ENCODE measurements at regions not wholly inside any gene's neighbourhood (a gene's known extent, or its start where the extent isn't known, plus 50 kb on each side); places are given as distances from the start of the nearest gene placed in this dataset.

DNA sequence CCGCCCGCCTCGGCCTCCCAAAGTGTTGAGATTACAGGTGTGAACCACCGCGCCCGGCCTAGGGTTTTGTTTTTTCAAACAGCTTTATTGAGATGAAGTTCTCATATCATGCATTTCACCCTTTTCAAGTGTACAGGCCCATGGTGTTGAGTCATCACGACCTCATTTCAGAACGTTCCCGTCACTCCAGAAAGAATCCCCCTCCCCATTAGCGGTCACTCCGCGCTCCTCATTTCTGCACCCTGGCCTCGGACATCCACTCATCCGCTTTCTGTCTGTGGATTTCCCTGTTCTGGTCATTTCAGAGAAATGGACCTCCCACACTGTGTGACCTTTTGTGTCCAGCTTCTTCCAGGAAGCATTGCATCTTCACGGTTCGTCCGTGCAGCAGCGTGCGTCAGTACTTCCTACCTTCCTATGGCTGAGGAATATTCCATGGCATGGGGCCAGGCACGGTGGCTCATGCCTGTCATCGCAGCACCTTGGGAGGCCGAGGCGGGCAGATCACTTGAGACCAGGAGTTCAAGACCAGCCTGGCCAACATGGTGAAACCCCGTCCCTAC is 135.2 kb upstream of the GSE1 start:
- 70 to 100% (median 82%) methylated on average over 3 to 16 of the region's 24 CpGs; no CpG with 5 or more reads in 2 of the 10 experiments for WGBS, 10 experiments
- Histone ChIP-seq H3K4me1 (replicated peaks in 1 of 2) (peaks cover 45 to 49% of the 10 kb centered on the region in 2 donors), H3K27ac (no peak overlapping the region), H3K4me3 (no peak overlapping the region)
- peak in 5 of 8 experiments; percentile 4 to 30 (median 12) for ATAC-seq (replicated peaks in 6 of 8)
- in situ Hi-C loops (cut with MboI; ENCODE audit: low pct_unique_long_range_greater_than_20kb in 2 of 9, low sequenced_read_pairs in 9 of 9, unreplicated experiment in 9 of 9) = no loop called here

DNA sequence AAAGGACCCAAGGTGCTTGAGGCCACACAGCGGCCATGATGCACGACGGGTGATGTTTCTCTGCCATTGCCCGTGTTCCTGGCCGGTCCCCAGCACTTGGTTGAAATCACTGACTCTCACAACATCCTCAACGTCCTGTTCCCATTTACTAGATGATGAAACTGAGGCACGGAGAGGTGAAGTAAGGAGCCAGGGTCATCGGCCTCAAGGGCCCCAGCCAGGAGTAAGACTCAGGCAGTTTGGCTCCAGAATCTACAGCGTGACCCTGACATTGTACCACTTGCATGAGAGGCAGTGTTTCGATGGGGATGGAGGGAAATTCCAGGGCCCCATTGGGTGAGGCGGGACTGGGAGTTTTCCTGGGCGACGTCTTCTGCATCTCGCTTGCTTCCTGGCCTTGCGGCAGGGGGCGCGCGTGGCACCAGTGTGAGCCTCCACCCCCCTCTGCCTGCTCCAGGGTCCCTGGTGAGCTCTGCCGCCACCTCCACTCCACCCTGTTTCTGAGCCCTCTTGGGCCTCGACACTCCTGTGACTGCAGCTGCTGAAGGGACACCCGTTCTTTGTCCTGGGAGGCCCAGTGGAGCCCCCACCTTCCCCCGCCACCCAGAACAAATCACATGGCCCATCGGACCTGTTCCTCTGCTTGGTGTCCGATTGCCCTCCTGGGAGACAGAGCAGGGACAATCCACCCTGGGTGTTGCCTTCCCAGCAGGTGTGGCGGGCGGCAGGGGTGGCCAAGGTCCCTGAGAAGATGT is 133.0 kb upstream of the GSE1 start:
- in situ Hi-C loops (cut with MboI; ENCODE audit: low pct_unique_long_range_greater_than_20kb in 2 of 9, low sequenced_read_pairs in 9 of 9, unreplicated experiment in 9 of 9) = no loop called here
- Histone ChIP-seq H3K4me3 (no peak overlapping the region), H3K4me1 (replicated peaks in 1 of 2) (peaks cover 24 to 49% of the 10 kb centered on the region in 2 donors), H3K27ac (peak overlapping the region in 1 of 2 donors; percentile 11)
- WGBS, 10 experiments = 50 to 93% (median 87%) methylated on average over 2 to 7 of the region's 26 CpGs; no CpG with 5 or more reads in 6 of the 10 experiments
- ATAC-seq (replicated peaks in 6 of 8) = peak in 5 of 8 experiments; percentile 16 to 52 (median 38)

DNA sequence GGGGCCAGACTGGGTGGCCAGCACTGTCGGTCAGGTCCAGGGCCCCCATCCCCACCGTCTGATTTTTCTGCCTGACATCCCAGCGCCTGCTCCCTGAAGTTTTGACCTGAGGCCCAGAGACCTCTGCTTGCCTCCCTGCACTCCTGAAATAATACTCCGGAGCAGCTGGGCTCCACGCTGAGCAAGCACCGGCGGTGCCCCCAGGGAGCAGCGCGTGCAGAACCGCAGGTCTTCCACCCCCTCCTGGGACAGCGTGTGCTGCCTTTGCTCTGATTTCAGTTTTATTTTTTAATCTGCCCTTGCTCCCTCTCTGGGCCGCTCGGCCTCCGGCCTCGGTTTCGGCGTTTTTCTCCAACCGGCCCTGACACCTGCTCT is 132.4 kb upstream of the GSE1 start:
- H3K4me1 ChIP-seq (replicated peaks in 1 of 2) = peaks cover 21 to 49% of the 10 kb centered on the region in 2 donors
- WGBS, 10 experiments = 53 to 100% (median 88%) methylated on average over 4 to 15 of the region's 18 CpGs; no CpG with 5 or more reads in 3 of the 10 experiments
- no peak overlapping the region for H3K4me3 ChIP-seq
- in situ Hi-C loops (cut with MboI; ENCODE audit: low pct_unique_long_range_greater_than_20kb in 2 of 9, low sequenced_read_pairs in 9 of 9, unreplicated experiment in 9 of 9) = no loop called here
- H3K27ac ChIP-seq = peak overlapping the region in 1 of 2 donors; percentile 11
- peak in 5 of 8 experiments; percentile 3 to 67 (median 42) for ATAC-seq (replicated peaks in 6 of 8)

DNA sequence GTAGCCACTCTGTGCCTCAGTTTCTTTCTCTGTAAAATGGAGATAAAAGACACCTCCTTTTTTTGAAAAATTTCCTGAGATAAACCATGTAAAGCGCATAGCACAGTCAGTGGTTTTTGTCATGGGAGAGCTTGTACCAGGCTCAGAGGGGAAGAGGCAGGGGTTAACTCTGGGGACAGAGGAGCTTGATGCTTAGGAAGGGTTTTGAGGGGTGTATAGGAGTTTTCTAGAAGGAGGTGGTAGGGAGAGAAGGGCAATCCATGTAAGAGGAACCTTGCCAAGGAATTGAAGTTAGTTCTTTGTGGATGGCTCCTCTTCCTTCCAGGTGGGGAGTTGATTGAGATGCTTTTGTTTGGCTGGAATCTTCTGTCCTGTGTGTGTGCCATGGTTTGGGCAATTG is 131.9 kb upstream of the GSE1 start:
- in situ Hi-C loops (cut with MboI; ENCODE audit: low pct_unique_long_range_greater_than_20kb in 2 of 9, low sequenced_read_pairs in 9 of 9, unreplicated experiment in 9 of 9) = no loop called here
- 100% methylated on average over 1 of the region's 1 CpG; no CpG with 5 or more reads in 5 of the 10 experiments for WGBS, 10 experiments

DNA sequence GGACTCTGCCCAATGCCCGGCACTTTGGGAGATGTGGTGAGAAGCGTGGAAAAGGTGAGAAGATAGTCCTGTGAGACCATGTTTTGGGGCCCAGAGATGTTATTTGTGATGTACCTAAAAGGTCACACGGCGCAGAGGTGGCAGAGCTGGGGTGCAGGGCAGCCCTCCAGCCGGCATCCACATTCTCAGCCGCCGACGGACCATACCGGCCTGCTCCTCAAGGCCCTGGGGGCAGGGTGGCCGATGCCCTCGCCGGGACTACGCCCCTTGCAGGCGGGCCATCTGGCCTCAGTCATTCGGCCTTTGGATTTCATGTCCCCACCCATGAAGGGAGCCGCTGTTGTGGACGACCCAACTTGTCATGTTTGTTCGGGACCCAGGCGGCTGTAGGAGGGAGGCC is 131.4 kb upstream of the GSE1 start:
- 80 to 100% (median 93%) methylated on average over 1 to 7 of the region's 19 CpGs; no CpG with 5 or more reads in 5 of the 10 experiments for WGBS, 10 experiments

More for the DNA sequence above, 131.9 kb upstream of the GSE1 start:
- H3K27ac ChIP-seq = no peak overlapping the region
- no peak overlapping the region for H3K4me3 ChIP-seq
- H3K4me1 ChIP-seq (replicated peaks in 1 of 2) = peaks cover 17 to 48% of the 10 kb centered on the region in 2 donors
- ATAC-seq (replicated peaks in 6 of 8) = no peak

DNA sequence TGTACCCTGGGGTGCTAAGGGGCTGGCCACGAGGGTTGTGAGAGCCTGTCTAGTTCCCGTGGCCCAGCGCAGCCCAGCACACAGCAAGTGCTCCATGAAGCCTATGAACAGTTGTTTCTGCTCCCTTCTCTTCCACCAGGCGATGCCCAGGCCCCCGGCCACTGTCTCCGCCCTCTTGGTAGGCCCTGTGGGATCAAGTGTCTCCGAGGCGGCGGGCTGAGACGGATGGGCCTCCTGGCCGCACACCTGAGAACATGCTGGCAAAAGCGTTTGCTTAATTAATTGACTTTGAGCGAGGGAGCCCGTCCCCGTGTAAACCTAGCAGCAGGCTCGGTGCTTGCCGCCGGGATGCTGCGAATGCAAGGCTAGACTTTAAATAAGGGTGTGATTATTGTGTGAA is 129.7 kb upstream of the GSE1 start:
- H3K4me3 ChIP-seq = no peak overlapping the region
- peaks cover 17 to 56% of the 10 kb centered on the region in 2 donors for H3K4me1 ChIP-seq (replicated peaks in 1 of 2)
- WGBS, 10 experiments = 60 to 100% (median 89%) methylated on average over 1 to 13 of the region's 19 CpGs; no CpG with 5 or more reads in 6 of the 10 experiments
- in situ Hi-C loops (cut with MboI; ENCODE audit: low pct_unique_long_range_greater_than_20kb in 2 of 9, low sequenced_read_pairs in 9 of 9, unreplicated experiment in 9 of 9) = no loop called here
- no peak overlapping the region for H3K27ac ChIP-seq
- ATAC-seq (replicated peaks in 6 of 8) = no peak

More for the DNA sequence above, 131.4 kb upstream of the GSE1 start:
- peaks cover 17 to 48% of the 10 kb centered on the region in 2 donors for H3K4me1 ChIP-seq (replicated peaks in 1 of 2)
- no peak for ATAC-seq (replicated peaks in 6 of 8)
- in situ Hi-C loops (cut with MboI; ENCODE audit: low pct_unique_long_range_greater_than_20kb in 2 of 9, low sequenced_read_pairs in 9 of 9, unreplicated experiment in 9 of 9) = no loop called here
- no peak overlapping the region for H3K27ac ChIP-seq
- no peak overlapping the region for H3K4me3 ChIP-seq

DNA sequence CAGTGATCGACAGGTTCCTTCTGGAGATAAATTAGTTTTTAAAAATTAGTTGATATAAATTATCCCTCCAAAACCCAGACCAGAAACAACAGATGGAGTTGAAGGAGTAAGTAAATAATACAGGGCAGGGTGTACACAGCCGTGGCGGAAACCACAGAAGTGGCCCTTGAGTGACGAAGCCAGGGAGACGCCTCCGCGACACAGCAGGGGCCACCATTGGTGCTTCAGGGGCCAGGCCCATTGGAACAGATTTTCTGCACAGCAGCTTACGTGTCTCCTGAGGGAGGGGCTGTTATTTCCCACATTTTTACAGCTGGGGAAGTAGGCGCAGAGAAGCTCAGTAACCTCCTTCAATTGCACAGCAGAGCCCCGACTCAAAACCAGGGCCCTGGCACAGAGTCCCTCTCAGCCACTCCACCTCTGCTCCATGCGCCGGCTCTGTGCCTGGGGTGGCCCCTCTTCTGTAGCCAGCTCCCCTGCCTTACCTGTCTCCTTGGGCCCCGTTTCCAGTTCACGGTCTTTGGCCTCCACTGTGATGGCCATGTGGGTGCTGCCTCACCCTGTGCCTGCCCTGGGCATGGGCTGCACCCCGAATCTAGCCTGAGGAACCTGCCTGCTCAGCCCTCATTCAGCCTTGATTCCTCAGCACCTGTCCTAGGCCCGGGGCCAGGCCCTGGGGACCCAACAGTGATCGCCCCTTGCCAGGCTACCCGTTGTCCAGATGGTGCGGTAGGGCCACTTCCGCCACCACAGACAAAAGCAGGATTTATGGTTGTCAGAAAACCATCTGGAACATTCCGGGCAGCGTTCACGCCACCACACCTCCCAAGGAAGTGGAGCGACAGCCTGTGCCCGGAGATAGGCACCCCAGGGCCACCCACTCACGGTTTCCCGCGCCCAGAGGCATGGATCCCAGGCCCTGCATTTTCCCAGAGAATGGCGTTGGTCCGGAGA is 128.5 kb upstream of the GSE1 start:
- Histone ChIP-seq H3K4me3 (no peak overlapping the region), H3K27ac (peak overlapping the region in 1 of 2 donors; percentile 55), H3K4me1 (replicated peaks in 1 of 2) (peaks cover 17 to 59% of the 10 kb centered on the region in 2 donors)
- peak in 2 of 8 experiments; percentile 2 to 21 for ATAC-seq (replicated peaks in 6 of 8)
- 67 to 100% (median 90%) methylated on average over 1 to 12 of the region's 30 CpGs; no CpG with 5 or more reads in 4 of the 10 experiments for WGBS, 10 experiments
- in situ Hi-C loops (cut with MboI; ENCODE audit: low pct_unique_long_range_greater_than_20kb in 2 of 9, low sequenced_read_pairs in 9 of 9, unreplicated experiment in 9 of 9) = no loop called here

DNA sequence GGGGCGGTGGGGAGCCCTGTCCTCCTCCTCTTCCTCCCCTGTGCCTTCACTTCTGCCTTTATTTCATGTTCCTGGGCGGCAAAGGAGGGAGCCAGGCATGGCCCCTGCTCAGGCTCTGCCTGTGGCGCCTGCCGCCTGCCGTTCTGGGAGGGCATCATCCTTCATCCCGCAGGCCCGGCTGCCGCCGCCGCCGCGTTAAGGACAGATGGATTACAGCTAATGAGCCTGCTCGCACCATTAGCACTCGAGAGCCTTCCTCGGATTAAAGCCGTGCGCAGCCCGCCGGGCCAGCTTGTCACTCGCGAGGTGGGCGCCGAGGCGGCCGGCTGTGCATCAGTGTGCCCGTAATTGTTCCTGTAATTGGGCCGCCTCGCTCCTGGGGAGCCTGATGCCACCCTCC is 127.7 kb upstream of the GSE1 start:
- H3K27ac ChIP-seq = peak overlapping the region in 1 of 2 donors; percentile 55
- WGBS, 10 experiments = 100% methylated on average over 1 of the region's 28 CpGs; no CpG with 5 or more reads in 9 of the 10 experiments
- in situ Hi-C loops (cut with MboI; ENCODE audit: low pct_unique_long_range_greater_than_20kb in 2 of 9, low sequenced_read_pairs in 9 of 9, unreplicated experiment in 9 of 9) = no loop called here

DNA sequence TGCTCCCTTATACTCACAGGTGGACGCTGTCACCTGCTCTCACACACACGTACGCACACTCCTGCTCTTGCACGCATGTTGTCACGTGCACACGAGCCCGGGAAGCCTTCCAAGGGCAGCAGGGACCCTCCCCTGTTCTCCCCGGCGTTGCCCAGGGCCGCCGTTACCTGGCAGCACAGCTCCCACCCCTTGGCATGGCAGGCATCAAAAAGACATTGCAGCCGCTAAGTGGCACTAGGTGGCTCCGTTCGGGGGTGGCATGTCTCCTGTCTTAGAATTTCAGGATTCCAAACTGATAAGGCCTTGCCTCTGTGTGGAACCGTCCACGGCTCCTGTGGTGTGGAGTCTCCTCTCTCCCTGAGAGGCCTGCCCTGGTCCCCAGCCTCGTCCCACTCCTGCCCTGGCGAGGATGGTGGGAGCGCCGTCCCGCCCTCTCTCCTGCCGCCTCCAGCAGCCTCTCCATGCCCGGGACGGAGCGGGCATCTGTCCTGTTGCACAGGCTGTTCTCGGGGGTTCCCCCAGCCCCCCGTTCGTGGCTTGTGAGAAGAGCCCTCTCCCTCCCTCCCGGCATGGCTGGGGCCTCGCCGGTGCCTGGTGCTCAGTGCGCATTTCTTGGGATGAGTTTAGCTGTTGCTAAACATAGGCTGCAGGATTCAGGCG is 126.7 kb upstream of the GSE1 start:
- 75 to 100% (median 93%) methylated on average over 1 to 17 of the region's 33 CpGs; no CpG with 5 or more reads in 3 of the 10 experiments for WGBS, 10 experiments
- no peak overlapping the region for H3K27ac ChIP-seq
- in situ Hi-C loops (cut with MboI; ENCODE audit: low pct_unique_long_range_greater_than_20kb in 2 of 9, low sequenced_read_pairs in 9 of 9, unreplicated experiment in 9 of 9) = no loop called here
- no peak overlapping the region for H3K4me3 ChIP-seq
- peaks cover 18 to 61% of the 10 kb centered on the region in 2 donors for H3K4me1 ChIP-seq (replicated peaks in 1 of 2)
- ATAC-seq (replicated peaks in 6 of 8) = peak in 1 of 8 experiments; percentile 17

More for the DNA sequence above, 127.7 kb upstream of the GSE1 start:
- peak in 5 of 8 experiments; percentile 66 to 76 (median 73) for ATAC-seq (replicated peaks in 6 of 8)
- H3K4me3 ChIP-seq = no peak overlapping the region
- H3K4me1 ChIP-seq (replicated peaks in 1 of 2) = peaks cover 16 to 60% of the 10 kb centered on the region in 2 donors

DNA sequence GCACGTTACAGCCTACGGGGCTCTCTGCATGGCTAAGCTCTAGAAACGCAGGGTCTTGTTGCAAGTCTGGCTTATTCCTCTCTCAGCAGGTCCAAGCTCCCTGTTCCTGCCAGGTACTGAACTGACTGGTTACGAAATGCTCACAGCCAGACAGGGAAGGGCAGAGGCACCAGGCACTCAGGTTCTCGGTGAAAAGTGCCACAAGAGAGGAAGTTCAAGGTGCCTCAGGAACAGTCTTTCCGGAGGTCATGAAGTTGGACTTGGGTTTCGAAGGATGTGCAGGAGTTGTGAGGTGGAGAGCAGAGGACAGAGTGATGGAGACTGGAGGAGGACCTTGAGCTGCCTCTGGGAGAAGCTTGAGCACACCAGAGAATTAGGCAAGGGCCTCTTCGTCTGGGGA is 124.7 kb upstream of the GSE1 start:
- WGBS, 10 experiments = 55 to 94% (median 87%) methylated on average over 2 to 5 of the region's 8 CpGs; no CpG with 5 or more reads in 6 of the 10 experiments
- H3K4me1 ChIP-seq (replicated peaks in 1 of 2) = peaks cover 31 to 69% of the 10 kb centered on the region in 2 donors

DNA sequence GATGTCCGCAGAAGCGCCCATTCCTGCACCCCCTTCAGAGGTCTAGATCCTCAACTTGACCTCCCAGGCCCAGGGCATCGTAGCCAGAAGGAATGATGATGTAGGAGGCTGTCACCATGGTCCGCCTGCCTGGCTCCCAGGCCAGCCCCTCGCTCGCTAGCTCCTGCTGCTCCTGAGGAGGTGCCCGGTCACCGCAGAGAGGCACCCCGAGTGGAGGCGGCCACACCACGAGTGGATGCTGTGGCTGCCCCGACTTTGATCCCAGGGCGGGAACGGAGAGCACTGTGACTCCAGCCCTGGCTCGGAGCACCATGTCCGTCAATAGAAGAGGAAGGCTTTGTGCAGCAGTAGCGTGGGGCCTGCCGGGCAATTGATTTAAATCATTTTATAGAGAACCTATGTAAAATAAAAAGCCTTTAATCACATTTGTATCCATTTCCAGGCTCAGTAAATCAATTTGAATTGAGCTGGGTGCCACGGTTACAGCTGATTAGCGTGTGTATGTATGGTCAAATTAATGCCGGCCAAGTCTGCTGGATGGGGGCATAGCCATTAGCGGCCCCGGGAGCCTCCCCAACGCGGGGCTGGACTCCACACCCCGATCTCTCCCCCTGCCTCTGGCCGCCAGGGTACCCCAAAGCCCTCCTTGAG is 122.6 kb upstream of the GSE1 start:
- Histone ChIP-seq H3K4me3 (no peak overlapping the region), H3K4me1 (replicated peaks in 1 of 2) (peaks cover 28 to 50% of the 10 kb centered on the region in 2 donors), H3K27ac (peak overlapping the region in 1 of 2 donors; percentile 74)
- peak in 5 of 8 experiments; percentile 39 to 72 (median 66) for ATAC-seq (replicated peaks in 6 of 8)
- 60 to 88% (median 80%) methylated on average over 1 to 11 of the region's 27 CpGs; no CpG with 5 or more reads in 4 of the 10 experiments for WGBS, 10 experiments
- in situ Hi-C loops (cut with MboI; ENCODE audit: low pct_unique_long_range_greater_than_20kb in 2 of 9, low sequenced_read_pairs in 9 of 9, unreplicated experiment in 9 of 9) = no loop called here

More for the DNA sequence above, 124.7 kb upstream of the GSE1 start:
- H3K27ac ChIP-seq = no peak overlapping the region
- H3K4me3 ChIP-seq = no peak overlapping the region
- no peak for ATAC-seq (replicated peaks in 6 of 8)
- in situ Hi-C loops (cut with MboI; ENCODE audit: low pct_unique_long_range_greater_than_20kb in 2 of 9, low sequenced_read_pairs in 9 of 9, unreplicated experiment in 9 of 9) = no loop called here

Data from motor neuron (in vitro differentiated cells).